CD4-positive, alpha-beta T cell treated with Interferon gamma for 1 hour (primary cell): ENCODE measurements at regions not wholly inside any gene's neighbourhood (a gene's known extent, or its start where the extent isn't known, plus 50 kb on each side); places are given as distances from the start of the nearest gene placed in this dataset.
"Not testable (repeated sequence)": the region's sequence is repeated elsewhere in the genome, so short reads cannot be mapped to it uniquely, and the experiment has no call there.

ENCODE experiments used
- DNase-seq: peaks from one replicate; pipeline ENCODE4 v3.0.0-alpha.2; 2020

DNA sequence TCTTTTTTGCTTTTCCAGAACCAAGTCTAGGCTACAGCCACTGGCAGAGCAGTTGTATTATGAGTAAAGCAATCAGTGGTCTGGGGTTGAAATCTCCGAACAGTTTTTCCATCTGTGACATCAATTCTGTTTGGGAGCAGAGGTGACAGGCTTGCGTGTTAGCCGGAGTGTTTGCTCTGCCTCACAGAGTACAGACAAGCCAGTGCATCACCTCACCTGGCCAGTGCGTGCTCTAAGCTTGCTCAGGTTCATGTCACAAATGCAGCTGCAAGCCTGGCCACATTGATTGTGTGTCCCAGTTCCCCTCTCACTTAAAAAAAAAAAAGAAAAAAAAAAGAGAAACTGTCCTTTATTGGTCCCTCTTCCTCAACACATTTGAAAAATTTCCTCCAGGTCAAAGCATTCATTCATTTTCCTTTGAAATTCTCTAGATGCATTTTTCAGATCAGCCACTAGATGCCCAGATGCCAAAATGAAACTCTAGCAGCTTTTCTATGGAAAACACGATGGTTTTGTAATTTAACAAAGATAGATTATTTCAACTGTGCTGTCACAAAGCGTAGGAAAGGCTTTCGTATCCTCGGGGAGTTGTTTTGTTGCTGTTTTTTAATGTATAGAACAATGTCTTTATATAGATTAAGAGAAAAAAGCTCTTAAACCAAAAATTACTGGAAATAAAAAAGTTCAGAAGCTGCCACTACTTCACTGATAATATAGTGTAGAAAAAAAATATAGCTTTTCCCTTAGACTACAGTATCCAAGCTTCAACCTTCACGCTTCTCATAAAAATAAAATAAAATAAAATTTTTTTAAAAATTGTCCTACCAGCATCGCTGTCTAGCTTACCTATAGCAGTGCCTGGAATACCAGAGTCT is 585.5 kb downstream of the TLE1 start:
- DNase-seq, result no peak

DNA sequence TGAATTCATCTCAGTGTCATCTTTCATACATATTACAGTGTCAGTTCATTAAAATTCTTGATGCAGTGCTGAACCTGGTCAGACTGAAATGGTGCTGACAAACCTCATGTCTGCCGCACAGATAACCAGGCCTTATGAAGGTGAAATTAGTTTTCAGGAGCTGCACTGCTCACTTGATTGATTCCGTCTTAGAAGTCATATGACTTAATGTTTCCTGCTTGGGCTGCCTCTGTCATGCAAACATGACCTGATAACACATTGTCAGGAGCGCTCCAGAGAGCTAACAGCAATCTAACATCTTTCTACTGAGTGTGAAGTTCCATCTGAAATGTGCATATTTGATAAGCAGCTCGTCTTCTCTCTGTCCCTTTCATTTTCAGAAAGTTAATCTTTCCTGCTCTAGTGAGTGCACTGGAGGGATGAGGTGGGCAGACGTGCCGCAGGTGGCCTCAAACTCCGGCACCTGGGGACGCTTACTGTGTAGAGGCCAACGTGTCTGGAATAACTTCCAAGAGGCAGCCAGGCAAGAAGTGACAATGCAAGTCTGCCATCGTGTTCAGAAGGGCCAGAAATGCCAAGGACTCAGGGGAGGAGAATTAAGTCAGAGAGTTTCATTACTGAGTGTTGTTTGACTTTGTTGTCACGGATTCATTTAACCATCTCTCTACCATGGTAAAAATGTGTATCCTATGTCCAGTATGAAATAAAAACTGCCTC is 592.1 kb downstream of the TLE1 start:
- no peak for DNase-seq

DNA sequence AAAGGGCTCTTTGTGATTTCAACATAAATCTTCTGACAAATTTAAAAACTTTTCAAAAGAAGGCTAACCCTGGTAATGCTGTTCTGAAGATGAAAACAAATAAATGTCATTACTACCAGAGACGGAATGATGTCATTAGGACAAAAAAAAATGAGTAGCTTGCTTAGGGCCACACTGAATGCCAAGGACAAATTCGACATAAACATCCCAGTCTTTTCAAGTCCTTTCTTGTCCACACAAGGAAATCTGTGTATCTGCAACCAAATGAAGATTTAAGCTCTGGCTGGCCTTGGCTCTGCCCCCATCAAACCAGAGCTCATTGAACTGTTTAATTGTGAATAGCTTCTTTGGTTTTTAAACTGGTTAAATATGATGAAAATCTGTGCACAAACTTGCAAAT is 592.7 kb downstream of the TLE1 start:
- no peak for DNase-seq

DNA sequence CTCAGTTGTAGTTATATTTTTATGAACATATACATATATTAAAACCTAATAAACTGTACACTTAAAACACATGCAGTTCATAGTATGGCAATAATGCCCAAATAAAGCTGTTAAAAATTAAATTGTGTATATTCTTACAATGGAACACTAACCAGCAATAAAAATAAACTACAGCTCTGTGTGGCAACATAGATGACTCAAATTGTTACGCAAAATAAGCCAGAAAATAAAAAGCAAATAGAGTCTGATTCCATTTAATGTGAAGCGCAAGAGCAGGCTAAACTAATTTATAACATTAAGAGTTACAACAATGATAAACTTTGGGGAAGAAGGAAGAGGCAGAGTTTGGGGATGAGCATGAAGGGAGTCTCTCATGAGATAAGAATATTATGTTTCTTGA is 597.3 kb downstream of the TLE1 start:
- DNase-seq, result no peak

DNA sequence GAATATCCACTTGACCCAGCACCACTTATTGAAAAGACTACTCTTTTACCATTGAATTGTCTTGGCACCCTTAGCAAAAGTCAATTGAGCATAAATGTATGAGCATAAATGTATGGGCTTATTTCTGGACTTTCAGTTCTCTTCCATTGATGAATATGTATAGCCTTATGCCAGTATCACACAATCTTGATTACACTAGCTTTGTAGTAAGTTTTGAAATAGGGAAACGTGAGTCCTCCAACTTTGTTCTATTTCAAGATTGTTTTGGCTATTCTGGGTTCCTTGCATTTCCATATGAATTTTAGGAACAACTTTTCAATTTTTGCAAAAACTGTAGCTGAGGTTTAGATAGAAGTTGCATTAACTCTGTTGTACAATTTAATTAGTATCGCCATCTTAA is 601.0 kb downstream of the TLE1 start:
- DNase-seq, result no peak

DNA sequence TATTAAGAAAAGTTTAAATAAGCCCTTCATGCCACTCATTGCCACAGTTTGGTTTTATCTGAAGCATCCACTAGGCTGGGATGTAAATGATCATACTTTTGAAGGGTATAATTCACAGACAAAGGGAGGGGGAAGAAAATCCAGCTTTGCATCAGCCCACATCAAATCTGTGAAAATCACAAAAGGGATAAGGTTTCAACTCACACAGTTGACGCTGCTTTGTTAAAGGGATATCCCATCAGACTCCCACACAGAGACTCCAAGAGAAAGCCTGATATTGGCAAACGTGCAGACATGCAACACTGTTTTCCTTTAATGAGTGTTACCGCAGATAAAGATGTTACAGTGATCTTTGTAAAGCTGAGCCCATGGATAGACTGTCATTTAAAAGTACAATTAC is 602.9 kb downstream of the TLE1 start:
- DNase-seq, result no peak

DNA sequence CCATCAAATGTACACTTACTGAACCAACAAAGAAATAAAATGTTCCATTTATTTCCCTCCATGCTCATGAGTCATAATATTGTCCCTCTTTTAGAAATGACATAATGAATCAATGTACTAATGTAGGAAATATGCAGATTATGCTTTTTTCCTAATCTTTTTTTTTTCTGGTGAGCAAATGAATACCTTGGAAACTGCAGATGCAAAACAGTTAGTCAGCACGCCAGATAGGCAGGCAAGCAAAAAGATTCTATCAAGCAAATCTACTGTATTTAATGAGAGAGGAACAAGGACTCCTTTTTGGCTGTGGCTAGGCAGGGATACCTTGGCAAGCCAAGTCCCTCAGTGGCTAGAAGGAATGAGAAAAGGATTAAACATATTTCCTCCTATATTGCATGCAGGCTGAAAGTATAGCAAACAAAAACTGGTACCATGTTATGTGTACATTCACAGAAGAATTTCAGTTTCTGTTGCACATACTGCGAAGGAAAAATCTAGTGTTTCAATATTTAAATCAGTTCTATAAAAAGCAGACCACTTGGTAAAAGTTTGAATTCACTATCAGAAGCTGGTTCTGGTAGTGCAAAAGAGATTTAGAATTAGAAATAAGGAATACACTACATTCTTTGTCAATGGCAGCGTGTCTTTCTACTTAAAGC is 605.4 kb downstream of the TLE1 start:
- no peak for DNase-seq

DNA sequence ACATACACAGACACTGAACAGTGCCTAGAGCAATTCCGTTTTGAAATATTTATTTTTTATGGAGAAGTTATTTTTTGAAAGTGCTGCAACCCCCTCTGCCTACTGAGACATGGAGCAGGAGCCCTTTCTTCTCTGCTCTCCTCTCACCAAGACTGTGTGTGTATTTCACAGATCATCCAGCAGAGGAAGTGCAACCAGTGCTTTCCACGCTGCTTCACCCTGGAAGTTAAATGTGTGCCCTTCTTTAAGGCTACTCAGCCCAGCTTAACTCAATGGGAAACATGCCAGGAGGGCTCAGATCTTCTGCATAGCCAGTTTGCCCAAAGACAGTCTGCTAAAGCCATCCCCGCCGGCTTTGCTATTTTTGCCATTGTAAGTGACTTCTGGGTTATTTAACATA is 606.3 kb downstream of the TLE1 start:
- DNase-seq, result no peak

DNA sequence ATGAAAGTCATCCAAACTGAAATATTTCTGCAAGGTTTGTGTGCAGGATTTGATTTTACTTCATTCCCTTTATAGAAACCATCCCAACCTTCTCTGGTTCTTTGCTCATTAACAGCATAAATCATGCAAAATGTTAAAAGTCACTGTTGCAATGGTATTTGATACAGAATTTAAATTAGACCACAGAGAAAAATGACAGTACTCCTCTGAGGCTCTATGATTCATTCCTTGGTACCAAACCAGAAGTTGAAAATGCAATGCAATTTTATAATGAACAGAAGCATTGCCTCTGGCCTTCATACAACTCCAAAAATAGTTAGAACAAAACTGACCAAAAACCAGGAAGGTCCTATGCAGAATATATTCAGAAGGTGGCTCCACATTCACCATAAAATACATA is 607.1 kb downstream of the TLE1 start:
- DNase-seq, result no peak

DNA sequence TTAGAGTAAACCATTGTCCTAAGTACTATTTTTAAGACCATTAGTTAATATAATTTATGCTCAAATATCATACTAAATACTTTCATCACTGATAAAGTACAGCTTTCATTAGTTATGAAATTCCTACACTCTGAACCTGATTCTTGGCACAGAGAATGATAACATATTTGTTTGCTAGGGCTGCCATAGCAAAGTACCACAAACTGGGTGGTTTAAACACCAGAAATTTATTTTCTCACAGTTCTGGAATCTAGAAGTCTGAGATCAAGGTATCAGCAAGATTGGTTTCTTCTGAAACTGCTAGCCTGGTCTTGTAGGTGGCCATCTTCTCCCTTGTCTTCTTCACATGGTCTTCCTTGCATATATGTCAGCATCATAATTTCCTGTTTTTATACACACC is 608.4 kb downstream of the TLE1 start:
- DNase-seq, result no peak

DNA sequence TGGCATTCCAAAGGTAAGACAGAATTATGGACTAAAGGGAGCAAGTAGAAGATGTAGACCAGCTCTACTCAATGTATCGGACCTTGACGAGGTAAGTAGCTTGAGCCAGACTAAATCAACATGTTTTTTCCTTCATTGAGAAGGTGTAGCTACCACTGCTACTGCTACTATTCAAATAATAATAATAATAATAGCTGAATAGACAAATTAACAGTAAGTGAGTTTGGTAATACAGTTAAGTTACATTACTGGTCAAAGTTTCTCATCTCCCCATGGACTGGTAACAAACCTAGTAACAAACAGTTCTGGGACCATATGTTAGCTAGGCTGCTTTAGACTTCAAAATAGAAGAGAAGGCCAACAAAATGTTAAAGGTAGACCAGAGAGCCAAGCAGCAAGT is 609.2 kb downstream of the TLE1 start:
- no peak for DNase-seq

DNA sequence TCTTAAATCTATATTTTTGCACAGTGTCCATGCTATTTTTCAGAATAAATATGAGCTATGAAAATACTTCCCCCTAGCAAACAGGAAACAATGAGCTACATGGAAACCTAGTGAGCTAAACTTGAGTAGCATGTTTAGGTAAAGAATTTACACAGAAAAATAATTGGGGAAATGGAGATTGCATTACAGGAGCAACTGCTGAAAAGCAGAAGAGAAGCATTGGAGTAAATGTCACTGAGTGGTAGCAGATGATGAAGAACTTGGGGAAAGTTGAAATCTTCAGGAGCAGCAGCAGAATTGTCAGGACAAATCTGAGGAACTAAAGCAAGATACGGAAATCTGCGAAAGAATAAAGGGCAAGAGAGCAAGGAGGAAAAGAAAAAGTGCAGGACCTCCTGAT is 610.3 kb downstream of the TLE1 start:
- DNase-seq, result no peak

DNA sequence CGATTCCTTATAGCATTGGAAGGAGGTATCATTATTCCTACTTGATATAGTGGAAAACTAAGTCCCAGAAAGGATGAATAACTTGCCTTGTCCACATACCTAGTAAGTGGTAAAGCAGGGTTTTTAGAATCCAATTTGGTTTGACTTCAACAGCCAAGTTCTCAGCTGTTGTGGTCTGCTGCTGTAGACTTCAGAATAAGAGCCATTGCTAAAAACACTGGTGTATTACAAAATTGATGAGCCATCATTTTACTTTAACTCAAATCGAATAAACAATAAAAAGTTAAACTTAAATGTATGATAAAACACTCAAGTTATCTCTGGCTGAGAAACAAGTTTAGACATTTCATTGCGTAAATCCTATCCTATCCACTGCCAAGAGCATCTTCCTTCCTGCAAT is 610.8 kb downstream of the TLE1 start:
- no peak for DNase-seq

DNA sequence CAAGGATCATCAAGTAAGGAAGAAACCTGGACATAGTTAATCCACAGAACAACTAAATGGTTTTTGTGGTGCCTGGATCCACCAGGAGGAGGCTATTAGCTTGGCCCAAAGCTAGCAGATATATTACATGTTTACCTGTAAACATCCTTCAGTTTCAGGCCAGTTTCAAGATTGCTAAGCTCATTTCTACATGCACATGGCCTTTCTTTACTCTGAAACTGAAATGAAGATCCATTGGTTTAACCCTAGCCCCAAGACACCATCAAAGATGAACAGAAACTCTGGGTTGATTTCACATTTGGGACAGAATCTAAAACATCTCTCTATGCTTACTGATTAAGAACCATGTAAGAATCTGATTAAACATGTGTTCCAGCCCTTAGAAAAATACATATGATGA is 611.8 kb downstream of the TLE1 start:
- no peak for DNase-seq

DNA sequence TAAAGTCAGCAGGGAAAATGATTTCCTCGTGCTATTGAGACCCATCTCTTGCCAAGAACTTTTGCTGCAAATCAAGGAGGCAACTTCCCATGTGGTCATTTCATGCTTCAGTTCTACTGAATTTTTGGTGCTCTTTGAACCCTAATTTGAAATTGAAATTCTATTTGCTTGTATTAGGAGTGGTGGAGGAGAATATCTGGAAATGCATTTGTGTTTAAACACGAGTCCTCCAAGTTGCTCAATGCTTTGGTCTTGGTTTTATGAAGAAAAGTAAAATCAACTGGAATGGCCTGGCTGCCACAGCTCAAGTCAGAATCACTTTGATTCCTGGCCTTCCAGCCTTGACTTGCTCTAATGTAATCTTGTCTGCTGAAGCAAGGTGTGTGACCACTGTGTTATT is 613.2 kb downstream of the TLE1 start:
- no peak for DNase-seq

DNA sequence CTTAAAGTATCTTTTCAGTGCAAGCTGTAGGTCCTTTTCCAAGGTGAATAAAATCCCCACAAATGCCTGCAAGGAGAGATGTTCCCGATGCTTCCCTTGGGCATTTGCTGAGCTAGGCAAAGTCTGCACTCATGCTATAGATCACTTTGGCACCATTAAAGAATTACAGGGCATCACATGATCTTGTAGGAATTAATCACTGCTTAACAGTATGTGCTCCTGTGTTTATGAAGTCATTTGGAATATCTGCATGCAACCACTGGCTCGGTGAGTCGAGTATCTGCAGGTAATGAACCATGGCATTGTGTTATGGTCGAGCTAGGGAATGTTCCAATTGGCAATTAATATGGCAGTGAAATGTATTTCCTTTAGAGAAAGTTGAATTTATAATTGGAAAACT is 615.1 kb downstream of the TLE1 start:
- DNase-seq, result no peak

DNA sequence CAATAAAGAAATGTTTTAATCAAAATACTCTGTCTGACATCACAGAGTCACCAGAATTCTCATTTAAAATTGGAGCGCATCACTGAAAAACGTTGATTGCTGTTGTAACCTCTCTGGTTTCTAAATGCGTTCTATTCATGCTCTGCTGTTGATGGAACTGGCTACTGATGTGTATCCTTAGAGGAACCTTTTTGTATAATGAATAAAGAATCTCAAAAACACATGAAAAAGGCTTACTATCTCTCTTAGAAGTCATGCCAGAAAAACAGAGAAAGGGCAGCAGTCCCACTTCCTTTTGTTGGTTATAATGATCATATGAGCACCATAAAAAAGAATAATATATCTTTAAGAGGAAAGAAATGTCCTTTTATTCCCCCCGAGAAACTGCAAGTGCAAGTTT is 615.5 kb downstream of the TLE1 start:
- no peak for DNase-seq

DNA sequence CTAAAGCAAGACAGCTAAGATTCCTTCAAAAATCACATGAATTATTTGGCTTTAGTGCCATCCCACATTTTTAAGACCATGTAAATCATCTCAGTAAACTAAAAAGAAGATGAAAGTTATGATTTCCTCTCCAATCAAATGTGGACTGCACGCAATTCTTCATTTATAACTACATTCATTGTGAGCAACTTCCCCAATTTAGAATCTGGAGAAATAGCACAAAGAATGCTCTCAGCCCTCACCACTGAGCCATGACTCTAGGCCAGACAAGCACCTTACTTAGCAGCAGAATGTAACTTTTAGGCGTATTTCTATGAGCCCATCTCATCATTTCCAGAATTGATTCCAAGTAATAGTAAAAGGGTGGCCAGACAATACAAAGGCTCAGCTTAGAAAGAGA is 616.6 kb downstream of the TLE1 start:
- no peak for DNase-seq

DNA sequence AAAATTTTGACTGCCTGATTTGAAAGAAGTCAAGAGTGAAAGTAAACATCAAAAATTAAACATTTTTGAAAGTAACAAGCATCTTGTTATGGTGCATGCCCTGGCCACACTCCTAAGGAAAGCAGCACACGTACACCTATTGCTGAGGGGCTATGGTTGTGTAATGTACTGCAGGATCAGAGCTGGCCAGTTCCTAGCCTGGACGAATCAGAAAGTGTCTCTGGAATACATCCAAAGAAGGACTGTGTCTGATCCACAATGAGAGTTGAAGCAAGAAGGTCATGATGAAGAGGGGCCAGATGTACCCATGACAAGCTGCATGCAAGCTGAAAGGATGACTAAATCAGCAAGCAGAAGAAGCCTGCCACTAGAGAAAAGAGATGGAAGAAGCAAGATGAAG is 618.2 kb downstream of the TLE1 start:
- no peak for DNase-seq

DNA sequence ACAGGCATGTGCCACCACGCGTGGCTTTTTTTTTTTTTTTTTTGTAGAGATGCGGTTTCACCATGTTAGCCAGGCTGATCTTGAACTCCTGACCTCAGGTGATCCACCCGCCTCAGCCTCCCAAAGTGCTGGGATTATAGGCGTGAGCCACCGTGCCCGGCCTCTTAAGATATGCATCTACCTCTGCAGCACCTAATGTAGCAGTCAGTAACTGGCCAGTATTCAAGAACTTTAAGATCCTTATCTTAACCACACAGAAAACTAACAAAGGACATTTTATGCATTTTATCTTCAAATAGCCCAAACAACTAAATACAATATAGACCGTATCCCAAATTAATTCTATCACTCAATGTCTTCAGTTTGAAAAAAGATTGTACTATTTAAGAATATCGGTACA is 618.7 kb downstream of the TLE1 start:
- no peak for DNase-seq

DNA sequence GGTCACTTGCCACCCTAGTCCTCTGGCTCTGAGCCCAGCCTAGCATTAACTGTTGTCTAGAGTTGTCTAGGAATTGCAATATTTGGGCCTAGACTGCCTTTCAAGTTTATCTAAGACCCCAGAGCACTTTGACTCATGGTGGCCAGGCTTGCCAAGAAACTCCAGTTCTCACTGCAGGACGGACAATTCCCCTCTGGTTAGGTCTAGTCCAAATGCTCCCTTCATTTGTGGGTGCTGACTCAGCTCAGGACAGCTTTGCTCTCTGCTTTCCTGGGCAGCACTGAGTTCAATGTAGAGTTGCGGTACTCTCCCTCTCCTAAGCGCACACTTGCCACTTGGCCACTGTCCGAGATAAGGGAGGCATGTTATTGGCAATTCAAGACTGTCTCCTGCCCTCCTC is 619.4 kb downstream of the TLE1 start:
- DNase-seq, result no peak

DNA sequence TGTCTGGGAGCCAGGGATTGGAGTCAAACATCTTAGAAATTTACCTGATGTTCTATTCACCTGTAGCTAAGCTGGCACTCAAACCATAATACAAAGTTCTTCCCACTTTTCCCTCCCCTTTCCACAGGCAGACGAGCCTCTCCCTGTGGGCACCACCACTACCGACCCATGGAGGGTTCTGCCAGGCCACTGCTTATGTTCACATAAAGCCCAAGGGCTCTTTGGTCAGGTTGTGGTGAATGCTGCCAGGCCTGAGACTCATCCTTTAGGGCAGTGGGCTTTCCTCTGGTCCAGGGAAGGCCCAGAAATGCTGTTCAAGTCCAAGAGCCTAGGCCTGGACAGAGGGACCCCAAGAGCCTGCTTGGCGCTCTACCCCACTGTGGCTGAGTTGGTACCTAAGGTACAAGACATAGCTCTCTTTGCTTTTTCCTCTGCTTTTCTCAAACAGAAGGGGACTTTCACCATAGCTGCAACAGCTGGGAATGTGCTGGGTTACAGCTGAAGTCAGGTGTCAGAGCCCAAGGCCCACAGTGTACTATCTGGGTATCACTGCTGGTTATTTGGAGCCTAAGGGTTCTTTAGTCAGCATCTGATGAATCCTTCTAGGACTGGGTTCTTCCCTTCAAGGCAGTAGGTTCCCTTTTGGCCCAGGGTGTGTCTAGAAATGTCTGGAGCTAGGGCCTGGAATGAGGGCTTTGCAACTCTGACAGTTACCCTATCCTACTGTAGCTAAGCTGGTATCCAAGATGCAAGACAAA is 620.1 kb downstream of the TLE1 start:
- no peak for DNase-seq

DNA sequence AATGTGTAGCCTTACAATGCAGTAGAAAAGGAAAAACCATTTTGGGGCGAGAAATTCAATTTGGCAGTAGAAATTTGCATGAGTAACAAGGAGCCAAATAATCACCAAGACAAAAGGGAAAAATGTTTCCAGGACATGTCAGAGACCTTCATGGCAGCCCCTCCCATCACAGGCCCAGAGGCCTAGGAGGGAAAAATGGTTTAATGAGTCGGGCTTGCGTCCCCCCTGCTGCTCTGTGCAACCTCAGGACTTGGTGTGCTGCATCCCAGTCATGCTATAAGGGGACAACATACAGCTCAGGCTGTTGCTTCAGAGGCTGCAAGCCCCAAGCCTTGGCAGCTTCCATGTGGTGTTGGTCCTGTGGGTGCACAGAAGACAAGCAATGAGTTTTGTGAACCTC is 626.4 kb downstream of the TLE1 start:
- not testable (repeated sequence) for DNase-seq
